GM12878 (cell line): ENCODE measurements at regions not wholly inside any gene's neighbourhood (a gene's known extent, or its start where the extent isn't known, plus 50 kb on each side); places are given as distances from the start of the nearest gene placed in this dataset.

ENCODE experiments used
- ATAC-seq: fragments of 200-7000 bp; cut with Tn5 transposase; 3 replicates; pipeline ENCODE4 v1.9.1; 2020; ENCODE audit warnings: mild to moderate bottlenecking, moderate library complexity
- BruUV-seq: library from RNA; stranded (reverse); fragments of 400-500 nt; replicated peaks from 2 replicates; lab custom pipeline; 2021; lab: Mats Ljungman, UMichigan
- CTCF ChIA-PET: fragments of 300-600 bp; sonication (Branson Sonifier 250); formaldehyde crosslinking; extraction: SDS; loops from one replicate; lab custom pipeline; 2021; ENCODE audit warnings: inconsistent platforms; lab: Yijun Ruan, JAX
- POLR2A ChIA-PET: fragments of 350-600 bp; formaldehyde crosslinking; extraction: SDS; loops from one replicate; lab custom pipeline; 2021; ENCODE audit warnings: inconsistent platforms; lab: Charles Lee
- RAD21 ChIA-PET: fragments of 300-600 bp; sonication (Branson Sonifier 250); formaldehyde crosslinking; loops from one replicate; lab custom pipeline; 2023; ENCODE audit warnings: antibody characterized with exemption; ENCODE audit not compliant: unreplicated experiment; lab: Charles Lee
- SMC1A ChIA-PET: fragments of 300-600 bp; sonication (Branson Sonifier 250); formaldehyde crosslinking; loops from one replicate; lab custom pipeline; 2023; ENCODE audit not compliant: unreplicated experiment, uncharacterized antibody; lab: Charles Lee
- DNase-seq: peaks from one replicate; pipeline ENCODE4 v3.0.0-alpha.2; 2011; ENCODE audit warnings: low read depth, low spot score
- FAIRE-seq: peaks from 3 replicates; lab custom pipeline; 2011; peaks lifted over from hg19 to GRCh38; lab: Jason Lieb, UNC
- H2AFZ ChIP-seq: 2 replicates; pipeline ENCODE4 v1.6.0; 2011; ENCODE audit warnings: low read depth, low read length, control low read depth; ENCODE audit not compliant: control insufficient read depth
- H3K27ac ChIP-seq: 2 replicates; pipeline ENCODE4 v1.5.1; 2011; ENCODE audit warnings: control low read depth; ENCODE audit not compliant: control insufficient read depth, insufficient read depth
- H3K27me3 ChIP-seq, 2 experiments: replicated peaks in 1 of 2; 2 replicates each; pipeline versions ENCODE4 v1.6.0 to v1.6.1; 2011; ENCODE audit warnings: low read length in 1 of 2; ENCODE audit not compliant: control insufficient read depth in 2 of 2, insufficient read depth in 2 of 2
- H3K36me3 ChIP-seq, 2 experiments: 2 replicates each; pipeline ENCODE4 v1.5.1; 2011; ENCODE audit warnings: low read length in 1 of 2; ENCODE audit not compliant: control insufficient read depth in 2 of 2, insufficient read depth in 2 of 2
- H3K4me1 ChIP-seq: 2 replicates; pipeline ENCODE4 v1.6.1; 2011; ENCODE audit warnings: mild to moderate bottlenecking, low read length, moderate library complexity, mixed read lengths; ENCODE audit not compliant: control insufficient read depth, insufficient read depth
- H3K4me2 ChIP-seq: 2 replicates; pipeline ENCODE4 v1.6.0; 2011; ENCODE audit warnings: control low read depth; ENCODE audit not compliant: control insufficient read depth, insufficient read depth
- H3K4me3 ChIP-seq: fragments of 200-600 bp; sonication (generic); 2 replicates; pipeline ENCODE4 v1.5.1; 2016
- H3K79me2 ChIP-seq: 2 replicates; pipeline ENCODE4 v1.6.0; 2011; ENCODE audit warnings: low read length; ENCODE audit not compliant: control insufficient read depth, insufficient read depth
- H3K9ac ChIP-seq: 2 replicates; pipeline ENCODE4 v1.8.0; 2011; ENCODE audit warnings: low read length, control low read depth, mixed read lengths; ENCODE audit not compliant: control insufficient read depth, insufficient read depth
- H3K9me3 ChIP-seq: replicated peaks from 3 replicates; pipeline ENCODE4 v1.5.1; 2011; ENCODE audit warnings: mild to moderate bottlenecking, low read length; ENCODE audit not compliant: control insufficient read depth, insufficient read depth
- H4K20me1 ChIP-seq: 2 replicates; pipeline ENCODE4 v1.6.0; 2011; ENCODE audit not compliant: control insufficient read depth, insufficient read depth
- CREB1 ChIP-seq: IDR thresholded peaks from 2 replicates; pipeline ENCODE4 v1.6.1; 2012; ENCODE audit warnings: low read depth, mild to moderate bottlenecking, inconsistent platforms
- IKZF1 ChIP-seq: fragments of 450-650 bp; conservative IDR thresholded peaks from 2 replicates; pipeline ENCODE4 v1.6.1; 2017; ENCODE audit warnings: antibody characterized with exemption, mild to moderate bottlenecking
- IKZF2 ChIP-seq, 2 experiments: fragments of 450-650 bp; IDR thresholded peaks; 2 replicates each; pipeline ENCODE4 v1.6.1; 2017; ENCODE audit warnings: mild to moderate bottlenecking in 2 of 2, moderate library complexity in 2 of 2
- IRF4 ChIP-seq: IDR thresholded peaks from 2 replicates; pipeline ENCODE4 v1.6.1; 2011; ENCODE audit warnings: low read depth, low read length
- JUNB ChIP-seq: IDR thresholded peaks from 2 replicates; pipeline ENCODE4 v1.6.1; 2016; ENCODE audit warnings: antibody characterized with exemption, mild to moderate bottlenecking
- JUND ChIP-seq: IDR thresholded peaks from 2 replicates; pipeline ENCODE4 v1.6.1; 2012; ENCODE audit warnings: low read depth, mild to moderate bottlenecking, low read length, improper control_type of control experiment, moderate library complexity
- NR2F1 ChIP-seq: fragments of 450-650 bp; conservative IDR thresholded peaks from 2 replicates; pipeline ENCODE4 v1.6.1; 2017; ENCODE audit warnings: mild to moderate bottlenecking
- POLR2AphosphoS5 ChIP-seq: IDR thresholded peaks from 2 replicates; pipeline ENCODE4 v1.6.1; 2011; ENCODE audit warnings: mild to moderate bottlenecking, low read length, inconsistent platforms
- RELB ChIP-seq: fragments of 450-650 bp; IDR thresholded peaks from 2 replicates; pipeline ENCODE4 v1.6.1; 2017; ENCODE audit warnings: low read depth, mild to moderate bottlenecking, moderate library complexity
- SMAD5 ChIP-seq: IDR thresholded peaks from 2 replicates; pipeline ENCODE4 v1.6.1; 2016; ENCODE audit warnings: antibody characterized with exemption, low read depth
- SUPT20H ChIP-seq: IDR thresholded peaks from 2 replicates; pipeline ENCODE4 v1.6.1; 2011; ENCODE audit warnings: low read depth, mild to moderate bottlenecking, low read length, moderate library complexity, borderline replicate concordance; ENCODE audit not compliant: control insufficient read depth
- TCF12 ChIP-seq: IDR thresholded peaks from 2 replicates; pipeline ENCODE4 v1.6.1; 2011; ENCODE audit warnings: low read depth, mild to moderate bottlenecking, low read length
- USF2 ChIP-seq: IDR thresholded peaks from 2 replicates; pipeline ENCODE4 v1.6.1; 2011; ENCODE audit warnings: low read depth, low read length, improper control_type of control experiment, borderline replicate concordance
- ZBTB4 ChIP-seq: fragments of 450-650 bp; formaldehyde crosslinking; IDR thresholded peaks from 2 replicates; pipeline ENCODE4 v1.4.0; 2022; ENCODE audit warnings: mild to moderate bottlenecking, moderate library complexity
- ZNF207 ChIP-seq: fragments of 450-650 bp; IDR thresholded peaks from 2 replicates; pipeline ENCODE4 v1.6.1; 2014; ENCODE audit warnings: antibody characterized with exemption, mild to moderate bottlenecking, borderline replicate concordance
- ZNF217 ChIP-seq: fragments of 450-650 bp; IDR thresholded peaks from 2 replicates; pipeline ENCODE4 v1.6.1; 2017; ENCODE audit warnings: antibody characterized with exemption, mild to moderate bottlenecking
- ZNF24 ChIP-seq: fragments of 450-650 bp; IDR thresholded peaks from 2 replicates; pipeline ENCODE4 v1.6.1; 2017; ENCODE audit warnings: antibody characterized with exemption, mild to moderate bottlenecking
- ZNF622 ChIP-seq: fragments of 450-650 bp; IDR thresholded peaks from 2 replicates; pipeline ENCODE4 v1.6.1; 2017; ENCODE audit warnings: mild to moderate bottlenecking, inconsistent platforms
- WGBS: methylation state at CpG from one replicate; pipeline ENCODE4 v1.1.6; 2016; ENCODE audit warnings: low lambda C conversion rate; ENCODE audit not compliant: insufficient replicate concordance, insufficient coverage; ENCODE audit errors: missing lambda C conversion rate; 5-methylcytosine and 5-hydroxymethylcytosine counted together
- in situ Hi-C: fragments of 300-500 bp; cut with MboI; formaldehyde crosslinking; loops from 9 replicates; pipeline ENCODE4 v1.14.3; 2018; ENCODE audit warnings: mixed read lengths
- intact Hi-C: fragments of 100-400 bp; cut with micrococcal nuclease; formaldehyde crosslinking; loops from one replicate; pipeline ENCODE4 v1.14.2; 2022; ENCODE audit not compliant: unreplicated experiment

GRCh38 chr5:10155897-10156667 lies 93.6 kb downstream of the ATPSCKMT start:
- WGBS: 7% methylated on average over 3 of the region's 3 CpGs
- H3K27me3 ChIP-seq: no peaks in the 10 kb centered on the region
- no peak for FAIRE-seq

More at GRCh38 chr5:10155897-10156667, 93.6 kb downstream of the ATPSCKMT start:
- SMC1A ChIA-PET: no interaction called here
- Histone ChIP-seq H3K4me1 (no peaks in the 10 kb centered on the region), H3K36me3 (no peaks in the 10 kb centered on the region), H2AFZ (no peak overlapping the region), H3K27ac (no peak overlapping the region), H3K9me3 (no peaks in the 10 kb centered on the region), H3K79me2 (no peaks in the 10 kb centered on the region), H3K4me3 (no peak overlapping the region), H4K20me1 (no peaks in the 10 kb centered on the region), H3K9ac (no peak overlapping the region), H3K4me2 (no peak overlapping the region)
- no peak for DNase-seq
- RAD21 ChIA-PET: no interaction called here
- no peak for ATAC-seq
- BruUV-seq: no TSS peak
- in situ Hi-C loops (no loop called here), intact Hi-C loops (no loop called here)
- TF ChIP-seq IRF4: no peak
- no peak for TF ChIP-seq ZNF24
- no peak for TF ChIP-seq SUPT20H
- no peak for TF ChIP-seq ZNF622
- TF ChIP-seq POLR2AphosphoS5: no peak
- TF ChIP-seq IKZF2 (IDR thresholded peaks at IDR 0.05): no peak
- TF ChIP-seq CREB1: no peak
- TF ChIP-seq ZBTB4 (CRISPR knock-in tag): no peak
- no peak for TF ChIP-seq SMAD5
- no peak for TF ChIP-seq ZNF217
- TF ChIP-seq NR2F1: no peak
- TF ChIP-seq RELB: no peak
- no peak for TF ChIP-seq TCF12
- no peak for TF ChIP-seq IKZF1
- no peak for TF ChIP-seq USF2
- TF ChIP-seq JUND: no peak
- TF ChIP-seq ZNF207: no peak
- no peak for TF ChIP-seq JUNB
- CTCF ChIA-PET: no interaction called here
- POLR2A ChIA-PET: interaction anchor here (0.6 kb wide), 1 partner anchor 22 kb away, joined by 5 read pairs; no protein-coding TSS in a partner anchor
